GM23248 (cell line): ENCODE measurements at regions not wholly inside any gene's neighbourhood (a gene's known extent, or its start where the extent isn't known, plus 50 kb on each side); places are given as distances from the start of the nearest gene placed in this dataset.

Experiments used
- DNase-seq: peaks from one replicate; pipeline ENCODE4 v3.0.0-alpha.2; 2015
- H2AFZ ChIP-seq: fragments of 200-600 bp; sonication (generic); 2 replicates; pipeline ENCODE4 v1.6.1; 2016; ENCODE audit warnings: antibody characterized with exemption
- H3F3A ChIP-seq: fragments of 200-600 bp; sonication (generic); 2 replicates; pipeline ENCODE4 v1.6.1; 2016; ENCODE audit warnings: mild to moderate bottlenecking, antibody characterized with exemption, mixed run types; ENCODE audit not compliant: insufficient read depth
- H3K27ac ChIP-seq: fragments of 200-600 bp; sonication (generic); 2 replicates; pipeline ENCODE4 v1.5.1; 2016; ENCODE audit warnings: mild to moderate bottlenecking
- H3K27me3 ChIP-seq: fragments of 200-600 bp; sonication (generic); replicated peaks from 2 replicates; pipeline ENCODE4 v1.6.1; 2016; ENCODE audit warnings: mild to moderate bottlenecking; ENCODE audit not compliant: insufficient read depth
- H3K36me3 ChIP-seq: fragments of 200-600 bp; sonication (generic); 2 replicates; pipeline ENCODE4 v1.6.1; 2016; ENCODE audit warnings: low read depth, mild to moderate bottlenecking
- H3K4me1 ChIP-seq: fragments of 200-600 bp; sonication (generic); 2 replicates; pipeline ENCODE4 v1.6.1; 2016; ENCODE audit warnings: mild to moderate bottlenecking; ENCODE audit not compliant: insufficient read depth
- H3K4me2 ChIP-seq: fragments of 200-600 bp; sonication (generic); one replicate; pipeline ENCODE4 v1.6.1; 2016; ENCODE audit warnings: mild to moderate bottlenecking; ENCODE audit not compliant: unreplicated experiment
- H3K4me3 ChIP-seq: fragments of 200-600 bp; sonication (generic); 2 replicates; pipeline ENCODE4 v1.5.1; 2016; ENCODE audit warnings: mild to moderate bottlenecking
- H3K79me2 ChIP-seq: fragments of 200-600 bp; sonication (generic); 2 replicates; pipeline ENCODE4 v1.6.1; 2016; ENCODE audit warnings: mild to moderate bottlenecking; ENCODE audit not compliant: insufficient read depth
- H3K9ac ChIP-seq: fragments of 200-600 bp; sonication (generic); 2 replicates; pipeline ENCODE4 v1.6.1; 2016; ENCODE audit warnings: mild to moderate bottlenecking
- H3K9me2 ChIP-seq: fragments of 200-600 bp; sonication (generic); 2 replicates; pipeline ENCODE4 v1.6.1; 2016; ENCODE audit warnings: mixed run types, mild to moderate bottlenecking, moderate library complexity; ENCODE audit not compliant: insufficient read depth
- H3K9me3 ChIP-seq: fragments of 200-600 bp; sonication (generic); one replicate; pipeline ENCODE4 v1.6.1; 2017; ENCODE audit warnings: low read depth
- H4K20me1 ChIP-seq: fragments of 200-600 bp; sonication (generic); 2 replicates; pipeline ENCODE4 v1.6.0; 2016; ENCODE audit not compliant: insufficient read depth
- EZH2 ChIP-seq: fragments of 200-600 bp; sonication (generic); IDR thresholded peaks from 2 replicates; pipeline ENCODE4 v1.6.1; 2018; ENCODE audit warnings: antibody characterized with exemption, mild to moderate bottlenecking; ENCODE audit not compliant: insufficient read depth, poor library complexity, severe bottlenecking
- EZH2phosphoT487 ChIP-seq: fragments of 200-600 bp; sonication (generic); IDR thresholded peaks from 2 replicates; pipeline ENCODE4 v1.6.1; 2018; ENCODE audit warnings: antibody characterized with exemption, moderate library complexity, mild to moderate bottlenecking, low read depth; ENCODE audit not compliant: insufficient read depth
- WGBS, 2 experiments: methylation state at CpG; one replicate each; pipeline ENCODE4 v1.1.6; 2015 to 2017; ENCODE audit warnings: low lambda C conversion rate in 2 of 2, low coverage in 1 of 2; ENCODE audit errors: missing lambda C conversion rate in 2 of 2; 5-methylcytosine and 5-hydroxymethylcytosine counted together
- in situ Hi-C: fragments of 300-500 bp; cut with MboI; formaldehyde crosslinking; loops from 2 replicates; pipeline ENCODE4 v1.15.0; 2020

DNA sequence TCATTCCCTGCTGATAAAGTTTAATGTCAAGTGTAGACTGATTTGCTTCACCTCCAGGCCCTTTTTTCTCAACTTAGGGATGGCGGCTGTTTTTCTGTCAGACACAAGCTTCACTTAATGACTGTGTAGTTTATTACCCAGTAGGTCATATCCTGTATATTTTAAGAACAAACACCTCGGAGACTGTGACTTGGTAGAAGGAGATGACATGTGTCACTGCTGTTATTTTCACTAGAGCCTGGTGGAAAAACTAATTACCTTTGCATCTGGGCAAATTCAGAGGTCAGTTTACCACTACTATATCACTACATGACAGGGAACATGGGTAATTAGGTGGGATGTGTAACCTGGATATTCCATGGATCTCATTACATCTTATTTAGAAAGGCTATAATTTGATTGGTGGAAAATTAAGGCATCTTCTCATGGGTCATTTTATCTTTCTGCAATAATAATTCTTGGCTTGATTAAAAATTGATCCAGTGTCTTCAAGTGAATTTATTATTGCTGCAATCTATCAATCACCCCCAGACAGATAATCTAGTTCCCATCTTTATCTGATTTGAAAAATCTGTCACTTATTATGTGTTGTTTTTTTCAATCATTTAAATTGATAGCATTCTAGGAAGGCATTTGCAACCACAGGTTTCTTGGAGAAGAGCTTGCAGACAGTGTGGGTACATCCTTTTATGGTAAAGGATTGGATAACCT, 353.8 kb upstream of the SPRED2 start:
- no peak overlapping the region for H3K4me3 ChIP-seq
- no peaks in the 10 kb centered on the region for H3K79me2 ChIP-seq
- no peak overlapping the region for H3K27ac ChIP-seq
- no peaks in the 10 kb centered on the region for H3F3A ChIP-seq
- DNase-seq, result no peak
- H3K36me3 ChIP-seq, result no peaks in the 10 kb centered on the region
- H3K27me3 ChIP-seq, result no peaks in the 10 kb centered on the region
- TF ChIP-seq EZH2phosphoT487, result no peak
- H4K20me1 ChIP-seq, result no peaks in the 10 kb centered on the region
- H2AFZ ChIP-seq, result no peak overlapping the region
- H3K9me2 ChIP-seq, result no peaks in the 10 kb centered on the region
- H3K4me1 ChIP-seq, result no peaks in the 10 kb centered on the region
- in situ Hi-C loops, result no loop called here
- H3K9me3 ChIP-seq, result no peaks in the 10 kb centered on the region
- H3K4me2 ChIP-seq, result no peak overlapping the region
- WGBS, 2 experiments, result 19 to 38% methylated on average over 2 of the region's 2 CpGs
- H3K9ac ChIP-seq, result no peak overlapping the region

DNA sequence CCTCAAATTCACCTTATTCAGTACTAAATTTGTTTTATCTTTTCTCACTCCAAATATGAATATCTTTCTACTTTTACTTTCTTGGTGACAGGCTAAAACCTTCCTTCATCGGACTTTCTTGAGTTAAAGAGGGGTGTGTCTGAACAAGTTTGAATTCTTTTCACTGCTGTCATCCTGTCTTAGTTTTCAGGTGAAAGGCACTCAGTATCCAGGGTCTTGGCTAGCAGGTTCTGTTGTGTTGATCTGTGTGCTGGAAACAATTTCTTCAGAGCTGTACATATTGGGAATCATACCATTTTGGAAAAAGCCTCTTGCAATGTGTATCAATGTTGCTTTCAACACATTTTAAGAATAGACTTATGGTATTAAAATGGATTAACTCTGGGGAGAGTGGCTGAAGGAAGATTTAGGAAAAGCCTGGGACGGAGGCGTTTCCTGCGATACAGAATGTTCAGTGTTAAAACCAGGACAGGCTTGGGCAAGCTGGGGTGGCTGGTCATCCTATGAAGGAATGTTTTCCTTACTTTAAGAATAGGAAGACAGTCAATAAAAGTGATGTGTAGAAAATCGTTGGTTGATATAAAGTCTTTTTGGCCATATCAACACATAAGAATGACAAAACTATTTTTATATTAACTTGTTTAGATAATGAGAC, 350.7 kb upstream of the SPRED2 start:
- no peak for DNase-seq
- no peaks in the 10 kb centered on the region for H3K27me3 ChIP-seq
- in situ Hi-C loops, result no loop called here
- no peaks in the 10 kb centered on the region for H3K9me3 ChIP-seq
- no peaks in the 10 kb centered on the region for H3K79me2 ChIP-seq
- H3K4me3 ChIP-seq, result no peak overlapping the region
- H3F3A ChIP-seq, result no peaks in the 10 kb centered on the region
- WGBS, 2 experiments, result 49 to 55% methylated on average over 5 of the region's 5 CpGs
- H3K4me1 ChIP-seq, result no peaks in the 10 kb centered on the region
- no peaks in the 10 kb centered on the region for H4K20me1 ChIP-seq
- TF ChIP-seq EZH2phosphoT487 (no peak), EZH2 (no peak)
- H3K36me3 ChIP-seq, result no peaks in the 10 kb centered on the region
- H2AFZ ChIP-seq, result no peak overlapping the region
- H3K4me2 ChIP-seq, result no peak overlapping the region
- H3K9me2 ChIP-seq, result no peaks in the 10 kb centered on the region
- no peak overlapping the region for H3K27ac ChIP-seq
- H3K9ac ChIP-seq, result no peak overlapping the region

DNA sequence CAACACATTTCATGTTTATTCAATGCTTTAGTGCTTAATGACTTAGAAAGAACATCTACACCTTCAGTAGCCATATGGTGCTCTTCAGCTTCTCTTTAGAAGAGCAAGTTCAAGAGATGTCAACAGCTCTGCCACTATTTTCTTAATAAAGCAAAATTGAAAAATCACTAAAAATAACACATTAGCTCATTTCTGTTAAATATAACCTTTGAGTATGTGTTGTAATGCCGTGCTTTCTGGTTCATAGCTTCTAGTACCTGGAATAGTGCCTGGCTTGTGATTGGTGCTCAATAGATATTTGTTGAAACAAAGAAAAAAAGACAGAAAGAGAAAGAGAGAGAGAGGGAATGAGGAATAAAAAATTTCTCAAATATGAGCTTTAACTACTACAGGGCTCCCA, 349.8 kb upstream of the SPRED2 start:
- DNase-seq, result no peak
- H4K20me1 ChIP-seq, result no peaks in the 10 kb centered on the region
- H3K36me3 ChIP-seq, result no peaks in the 10 kb centered on the region
- H3K9me2 ChIP-seq, result no peaks in the 10 kb centered on the region
- H3K4me1 ChIP-seq, result no peaks in the 10 kb centered on the region
- H3K4me3 ChIP-seq, result no peak overlapping the region
- H3K79me2 ChIP-seq, result no peaks in the 10 kb centered on the region
- H2AFZ ChIP-seq, result no peak overlapping the region
- no peak overlapping the region for H3K27ac ChIP-seq
- no peaks in the 10 kb centered on the region for H3K27me3 ChIP-seq
- WGBS, 2 experiments, result 5 to 7% methylated on average over 1 of the region's 1 CpG
- TF ChIP-seq EZH2phosphoT487 (no peak), EZH2 (no peak)
- H3K4me2 ChIP-seq, result no peak overlapping the region
- H3K9ac ChIP-seq, result no peak overlapping the region
- in situ Hi-C loops, result no loop called here
- H3F3A ChIP-seq, result no peaks in the 10 kb centered on the region
- no peaks in the 10 kb centered on the region for H3K9me3 ChIP-seq

DNA sequence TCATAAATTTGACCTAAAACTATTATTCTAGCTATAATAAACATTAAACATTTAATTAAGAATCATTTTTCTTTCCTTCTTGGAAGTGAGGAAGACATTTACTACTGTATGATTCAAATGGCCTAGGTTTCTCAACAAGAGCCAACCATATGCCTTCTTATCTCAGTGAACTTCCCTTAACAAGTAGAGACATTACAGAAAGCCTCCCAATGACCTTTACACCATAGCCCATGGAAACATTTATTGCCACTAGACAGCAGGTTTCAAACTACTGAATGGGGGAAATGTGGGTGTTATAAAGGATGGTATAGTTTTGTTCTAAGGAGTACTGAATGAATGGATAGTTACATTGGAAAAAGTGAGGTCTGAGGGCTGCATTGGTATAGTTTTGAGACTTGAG, 349.4 kb upstream of the SPRED2 start:
- H3K9me3 ChIP-seq, result no peaks in the 10 kb centered on the region
- H3K4me2 ChIP-seq, result no peak overlapping the region
- in situ Hi-C loops, result no loop called here
- H3K27me3 ChIP-seq, result no peaks in the 10 kb centered on the region
- no peaks in the 10 kb centered on the region for H3K4me1 ChIP-seq
- H3F3A ChIP-seq, result no peaks in the 10 kb centered on the region
- H3K4me3 ChIP-seq, result no peak overlapping the region
- no peak overlapping the region for H3K27ac ChIP-seq
- no peak for DNase-seq
- H3K36me3 ChIP-seq, result no peaks in the 10 kb centered on the region
- H3K9ac ChIP-seq, result no peak overlapping the region
- no peaks in the 10 kb centered on the region for H3K79me2 ChIP-seq
- TF ChIP-seq EZH2 (no peak), EZH2phosphoT487 (no peak)
- H3K9me2 ChIP-seq, result no peaks in the 10 kb centered on the region
- H4K20me1 ChIP-seq, result no peaks in the 10 kb centered on the region
- H2AFZ ChIP-seq, result no peak overlapping the region
